Adrenal gland (tissue), 5 donors: ENCODE measurements at regions not wholly inside any gene's neighbourhood (a gene's known extent, or its start where the extent isn't known, plus 50 kb on each side); places are given as distances from the start of the nearest gene placed in this dataset.

Experiments
- CTCF ChIP-seq, 6 experiments: fragments of 450-650 bp in 4 of 6; fragments of 200-600 bp in 2 of 6; sonication (generic) in 1 of 6; IDR thresholded peaks; 1 replicate in 5 of 6; 2 replicates in 1 of 6; pipeline versions ENCODE4 v1.5.1 to v1.8.0; 2016 to 2021; ENCODE audit warnings: antibody characterized with exemption in 6 of 6, mild to moderate bottlenecking in 2 of 6, moderate library complexity in 1 of 6
- POLR2A ChIP-seq, 2 donors: fragments of 450-650 bp; IDR thresholded peaks; one replicate each; pipeline ENCODE4 v1.6.1; 2017; ENCODE audit warnings: antibody characterized with exemption in 2 of 2, mild to moderate bottlenecking in 2 of 2, moderate library complexity in 1 of 2
- donor health status: DM: no; HTN: no; CAD: no.

- TF ChIP-seq CTCF (IDR thresholded peaks at IDR 0.05): no peak
- no peak for TF ChIP-seq POLR2A (IDR thresholded peaks at IDR 0.05)
Observed at GRCh38 chr13:80083853-80084676, 256.9 kb downstream of the SPRY2 start.
